CD4-positive, alpha-beta memory T cell (primary cell): ENCODE measurements at regions not wholly inside any gene's neighbourhood (a gene's known extent, or its start where the extent isn't known, plus 50 kb on each side); places are given as distances from the start of the nearest gene placed in this dataset.
"Not testable (repeated sequence)": the region's sequence is repeated elsewhere in the genome, so short reads cannot be mapped to it uniquely, and the experiment has no call there.

Experiments
- CTCF ChIA-PET: fragments of 350-600 bp; sonication (Branson Sonifier 250); formaldehyde crosslinking; loops from one replicate; lab custom pipeline; 2021; ENCODE audit warnings: inconsistent platforms; ENCODE audit not compliant: partially characterized antibody; lab: Charles Lee
- POLR2A ChIA-PET: fragments of 350-600 bp; sonication (Branson Sonifier 250); formaldehyde crosslinking; loops from one replicate; lab custom pipeline; 2021; ENCODE audit not compliant: partially characterized antibody; lab: Charles Lee
- DNase-seq, 5 donors: peaks; one replicate each; pipeline versions ENCODE4 v3.0.0 to v3.0.0-alpha.2; 2020 to 2022; ENCODE audit warnings: mixed read lengths in 1 of 5
- H3K27ac ChIP-seq: one replicate; pipeline ENCODE4 v1.7.0; 2013; ENCODE audit warnings: low read depth, low read length
- H3K27me3 ChIP-seq: 2 replicates; pipeline ENCODE4 v1.7.0; 2013; ENCODE audit warnings: mild to moderate bottlenecking, low read length, moderate library complexity; ENCODE audit not compliant: insufficient read depth
- H3K36me3 ChIP-seq: 2 replicates; pipeline ENCODE4 v1.7.0; 2013; ENCODE audit warnings: mild to moderate bottlenecking, low read length, moderate library complexity; ENCODE audit not compliant: insufficient read depth
- H3K4me1 ChIP-seq: 2 replicates; pipeline ENCODE4 v1.7.0; 2013; ENCODE audit warnings: mild to moderate bottlenecking, low read length, moderate library complexity; ENCODE audit not compliant: insufficient read depth
- H3K4me3 ChIP-seq, 2 donors: one replicate each; pipeline ENCODE4 v1.7.0; 2013; ENCODE audit warnings: low read length in 2 of 2, mild to moderate bottlenecking in 1 of 2
- H3K9me3 ChIP-seq, 2 donors: one replicate each; pipeline ENCODE4 v1.7.0; 2013; ENCODE audit warnings: low read length in 2 of 2, control low read depth in 1 of 2; ENCODE audit not compliant: control insufficient read depth in 1 of 2
- H3K27ac Mint-ChIP-seq, 7 donors: one replicate each; pipeline ENCODE4 v1.8.0; 2020 to 2021; ENCODE audit warnings: mixed read lengths in 7 of 7, mild to moderate bottlenecking in 6 of 7, inconsistent platforms in 3 of 7, moderate library complexity in 3 of 7
- H3K27me3 Mint-ChIP-seq, 2 donors: one replicate each; pipeline ENCODE4 v1.8.0; 2020 to 2021; ENCODE audit warnings: mixed read lengths in 2 of 2
- H3K36me3 Mint-ChIP-seq, 2 donors: one replicate each; pipeline ENCODE4 v1.8.0; 2020 to 2021; ENCODE audit warnings: mixed read lengths in 2 of 2, inconsistent platforms in 1 of 2, mild to moderate bottlenecking in 1 of 2
- H3K4me1 Mint-ChIP-seq, 4 donors: one replicate each; pipeline ENCODE4 v1.8.0; 2020 to 2021; ENCODE audit warnings: mixed read lengths in 4 of 4, mild to moderate bottlenecking in 1 of 4
- H3K4me3 Mint-ChIP-seq, 8 donors: one replicate each; pipeline ENCODE4 v1.8.0; 2020 to 2021; ENCODE audit warnings: mixed read lengths in 8 of 8, mild to moderate bottlenecking in 7 of 8, moderate library complexity in 6 of 8, inconsistent platforms in 3 of 8
- H3K9me3 Mint-ChIP-seq, 8 donors: one replicate each; pipeline ENCODE4 v1.8.0; 2020 to 2021; ENCODE audit warnings: mixed read lengths in 8 of 8, mild to moderate bottlenecking in 5 of 8, inconsistent platforms in 3 of 8, moderate library complexity in 1 of 8
- intact Hi-C: fragments of 100-400 bp; cut with micrococcal nuclease; formaldehyde crosslinking; loops from one replicate; pipeline ENCODE4 v1.15.1; 2023

DNA sequence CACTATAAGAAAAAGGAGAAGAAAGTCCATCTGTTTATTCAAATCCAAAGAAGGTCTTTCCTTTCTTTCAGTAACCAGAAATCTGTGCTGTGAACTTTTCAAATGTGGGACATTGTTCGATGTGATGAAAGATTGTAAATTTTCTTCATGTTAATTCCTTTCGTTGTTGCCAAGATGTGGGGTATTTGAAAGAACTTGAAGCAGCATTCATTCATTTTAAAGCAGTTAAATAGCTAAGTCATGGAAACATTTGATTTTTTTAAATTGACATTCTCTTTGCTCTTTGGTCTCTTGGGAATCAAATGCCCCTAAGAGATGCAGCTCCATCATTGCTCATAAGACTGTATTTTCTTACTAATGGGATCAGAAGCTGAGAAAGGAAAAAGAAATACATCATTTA is 93.7 kb upstream of the EHBP1 start:
- ChIA-PET CTCF (no interaction called here), POLR2A (no interaction called here)
- H3K4me1 Mint-ChIP-seq, result no peaks in the 10 kb centered on the region

DNA sequence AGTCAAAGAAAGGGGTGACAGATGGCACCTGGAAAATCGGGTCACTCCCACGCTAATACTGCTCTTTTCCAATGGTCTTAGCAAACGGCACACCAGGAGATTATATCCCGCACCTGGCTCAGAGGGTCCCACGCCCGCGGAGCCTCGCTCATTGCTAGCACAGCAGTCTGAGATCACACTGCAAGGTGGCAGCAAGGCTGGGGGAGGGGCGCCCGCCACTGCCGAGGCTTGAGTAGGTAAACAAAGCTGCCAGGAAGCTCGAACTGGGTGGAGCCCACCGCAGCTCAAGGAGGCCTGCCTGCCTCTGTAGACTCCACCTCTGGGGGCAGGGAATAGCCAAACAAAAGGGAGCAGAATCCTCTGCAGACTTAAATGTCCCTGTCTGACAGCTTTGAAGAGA is 99.5 kb upstream of the TMEM17 start:
- H3K4me3 ChIP-seq, H3K27me3 ChIP-seq, DNase-seq, intact Hi-C loops, H3K4me1 ChIP-seq, POLR2A ChIA-PET, H3K4me3 Mint-ChIP-seq, H3K4me1 Mint-ChIP-seq, H3K36me3 Mint-ChIP-seq, CTCF ChIA-PET, H3K27ac Mint-ChIP-seq, H3K27ac ChIP-seq, H3K36me3 ChIP-seq, H3K9me3 ChIP-seq: not testable (repeated sequence)
- H3K9me3 Mint-ChIP-seq, result peaks cover 0 to 16% (median 9%) of the 10 kb centered on the region in 8 donors
- H3K27me3 Mint-ChIP-seq, result peaks cover 10 to 13% of the 10 kb centered on the region in 2 donors

More for the DNA sequence above, 93.7 kb upstream of the EHBP1 start:
- Mint-ChIP-seq H3K9me3 (peaks cover 0 to 8% (median under 1%) of the 10 kb centered on the region in 8 donors), H3K27me3 (peaks cover 0 to under 1% of the 10 kb centered on the region in 2 donors), H3K27ac (no peak overlapping the region), H3K4me3 (no peak overlapping the region), H3K36me3 (no peaks in the 10 kb centered on the region)
- no peak overlapping the region for H3K4me3 ChIP-seq
- no peaks in the 10 kb centered on the region for H3K27me3 ChIP-seq
- intact Hi-C loops, result no loop called here
- DNase-seq, result no peak
- H3K27ac ChIP-seq, result no peak overlapping the region
- no peaks in the 10 kb centered on the region for H3K4me1 ChIP-seq
- no peaks in the 10 kb centered on the region for H3K36me3 ChIP-seq
- no peaks in the 10 kb centered on the region for H3K9me3 ChIP-seq

DNA sequence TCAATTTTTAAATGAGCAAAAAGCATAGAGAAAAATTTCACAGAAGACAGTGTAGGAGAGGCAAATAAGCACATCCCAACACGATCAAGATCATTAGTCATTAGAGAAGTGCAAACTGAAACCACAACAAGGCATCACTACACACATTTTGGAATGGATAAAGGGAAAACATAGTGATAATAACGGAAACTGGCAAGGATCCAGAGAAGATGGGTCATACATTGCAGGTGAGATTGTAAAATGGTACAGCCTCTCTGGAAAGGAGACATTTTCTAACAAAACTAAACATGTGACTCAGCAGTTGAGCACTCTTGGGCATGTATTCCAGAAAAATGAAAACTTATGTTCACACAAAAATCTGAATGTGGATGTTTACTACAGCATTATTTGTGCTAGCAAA is 98.3 kb upstream of the TMEM17 start:
- Histone ChIP-seq H3K4me1 (no peaks in the 10 kb centered on the region), H3K27ac (no peak overlapping the region), H3K27me3 (no peaks in the 10 kb centered on the region), H3K9me3 (no peaks in the 10 kb centered on the region), H3K36me3 (no peaks in the 10 kb centered on the region), H3K4me3 (no peak overlapping the region)
- Mint-ChIP-seq H3K9me3 (peaks cover 3 to 20% (median 9%) of the 10 kb centered on the region in 8 donors), H3K27me3 (peaks cover 12 to 16% of the 10 kb centered on the region in 2 donors), H3K4me3 (no peak overlapping the region), H3K27ac (no peak overlapping the region), H3K36me3 (no peaks in the 10 kb centered on the region), H3K4me1 (no peaks in the 10 kb centered on the region)
- POLR2A ChIA-PET, result no interaction called here
- intact Hi-C loops, result no loop called here
- CTCF ChIA-PET, result no interaction called here
- DNase-seq, result no peak

DNA sequence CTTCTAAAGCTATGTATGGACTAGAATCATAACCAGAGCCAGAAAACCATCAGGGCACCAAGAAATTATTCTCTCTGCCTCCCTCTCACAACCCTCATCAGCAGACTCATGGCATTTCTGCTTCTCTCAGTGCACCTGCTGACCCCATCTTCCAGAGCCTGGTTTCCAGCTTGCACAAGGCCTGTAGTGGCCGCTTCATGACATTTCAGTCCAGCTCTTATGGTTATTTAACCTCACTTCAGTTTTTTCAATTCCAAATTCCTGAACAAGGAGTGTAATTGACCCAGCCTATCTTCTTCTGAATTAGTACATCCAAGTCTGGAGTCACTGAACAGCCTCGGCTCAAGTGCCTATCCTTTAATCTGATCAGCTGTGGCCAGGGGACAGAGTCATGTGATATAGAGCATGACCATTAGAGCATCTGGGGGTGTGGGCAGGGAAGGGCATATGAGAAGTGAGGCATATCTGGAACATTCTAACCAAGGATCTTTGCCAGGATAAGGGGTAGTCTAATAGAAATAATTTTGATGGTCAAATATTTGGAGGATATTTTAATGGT is 97.2 kb upstream of the TMEM17 start:
- Histone ChIP-seq H3K4me3 (no peak overlapping the region), H3K9me3 (no peaks in the 10 kb centered on the region), H3K36me3 (no peaks in the 10 kb centered on the region), H3K27ac (no peak overlapping the region), H3K27me3 (no peaks in the 10 kb centered on the region), H3K4me1 (no peaks in the 10 kb centered on the region)
- CTCF ChIA-PET, result no interaction called here
- DNase-seq, result no peak
- intact Hi-C loops, result no loop called here
- Mint-ChIP-seq H3K27ac (no peak overlapping the region), H3K4me1 (no peaks in the 10 kb centered on the region), H3K4me3 (no peak overlapping the region), H3K27me3 (peaks cover 12 to 16% of the 10 kb centered on the region in 2 donors), H3K9me3 (peaks cover 3 to 20% (median 9%) of the 10 kb centered on the region in 8 donors), H3K36me3 (no peaks in the 10 kb centered on the region)
- POLR2A ChIA-PET, result no interaction called here

DNA sequence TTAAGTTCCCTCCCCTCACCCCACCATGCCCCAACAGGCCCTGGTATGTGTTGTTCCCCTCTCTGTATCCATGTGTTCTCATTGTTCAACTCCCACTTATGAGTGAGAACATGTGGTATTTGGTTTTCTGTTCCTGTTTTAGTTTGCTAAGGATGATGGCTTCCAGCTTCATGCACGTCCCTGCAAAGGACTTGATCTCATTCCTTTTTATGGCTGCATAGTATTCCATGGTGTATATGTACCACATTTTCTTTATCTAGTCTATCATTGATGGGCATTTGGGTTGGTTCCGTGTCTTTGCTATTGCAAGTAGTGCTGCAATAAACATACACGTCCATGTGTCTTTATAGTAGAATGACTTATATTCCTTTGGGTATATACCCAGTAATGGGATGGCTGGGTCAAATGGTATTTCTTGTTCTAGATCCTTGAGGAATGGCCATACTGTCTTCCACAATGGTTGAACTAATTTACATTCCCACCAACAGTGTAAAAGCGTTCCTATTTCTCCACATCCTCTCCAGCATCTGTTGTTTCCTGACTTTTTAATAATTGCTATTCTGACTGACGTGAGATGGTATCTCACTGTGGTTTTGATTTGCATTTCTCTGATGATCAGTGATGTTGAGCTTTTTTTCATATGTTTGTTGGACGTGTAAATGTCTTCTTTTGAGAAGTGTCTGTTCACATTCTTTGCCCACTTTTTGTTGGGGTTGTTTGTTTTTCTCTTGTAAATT is 93.8 kb upstream of the TMEM17 start:
- Mint-ChIP-seq H3K9me3 (peaks cover 3 to 15% (median 5%) of the 10 kb centered on the region in 8 donors), H3K27me3 (peaks cover 11 to 12% of the 10 kb centered on the region in 2 donors)
- H3K36me3 ChIP-seq, H3K36me3 Mint-ChIP-seq, CTCF ChIA-PET, DNase-seq, POLR2A ChIA-PET, H3K4me3 Mint-ChIP-seq, H3K9me3 ChIP-seq, H3K27me3 ChIP-seq, H3K27ac Mint-ChIP-seq, H3K27ac ChIP-seq, H3K4me1 Mint-ChIP-seq, H3K4me3 ChIP-seq, intact Hi-C loops, H3K4me1 ChIP-seq: not testable (repeated sequence)

DNA sequence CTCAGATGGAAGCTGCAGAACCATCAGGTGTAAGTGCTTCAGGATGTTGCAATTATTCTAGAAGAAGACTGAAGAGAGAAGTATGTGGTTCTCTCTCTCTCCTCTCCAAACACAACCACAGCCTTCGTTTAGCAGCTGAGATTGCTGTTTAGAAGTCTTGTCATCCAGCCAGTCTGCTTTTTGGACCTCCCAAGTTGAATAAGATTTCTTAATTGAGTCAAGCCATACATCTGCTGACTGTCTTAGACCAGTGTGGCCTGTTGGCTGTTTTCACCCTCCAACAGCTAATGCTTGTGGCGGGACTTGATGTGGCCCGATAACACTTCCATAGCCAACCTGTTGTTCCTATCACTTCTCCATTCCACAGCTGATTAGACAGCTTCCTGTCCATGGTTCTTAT is 91.3 kb upstream of the TMEM17 start:
- H3K4me1 ChIP-seq, result no peaks in the 10 kb centered on the region
- Mint-ChIP-seq H3K27me3 (peaks cover 3 to 5% of the 10 kb centered on the region in 2 donors), H3K27ac (no peak overlapping the region), H3K4me1 (no peaks in the 10 kb centered on the region), H3K9me3 (peaks cover 0 to 12% (median 2%) of the 10 kb centered on the region in 8 donors), H3K36me3 (no peaks in the 10 kb centered on the region), H3K4me3 (no peak overlapping the region)
- H3K4me3 ChIP-seq, result no peak overlapping the region
- no peaks in the 10 kb centered on the region for H3K9me3 ChIP-seq
- intact Hi-C loops, result no loop called here
- no peaks in the 10 kb centered on the region for H3K27me3 ChIP-seq
- CTCF ChIA-PET, result no interaction called here
- no peak for DNase-seq
- H3K27ac ChIP-seq, result no peak overlapping the region
- POLR2A ChIA-PET, result no interaction called here
- no peaks in the 10 kb centered on the region for H3K36me3 ChIP-seq

DNA sequence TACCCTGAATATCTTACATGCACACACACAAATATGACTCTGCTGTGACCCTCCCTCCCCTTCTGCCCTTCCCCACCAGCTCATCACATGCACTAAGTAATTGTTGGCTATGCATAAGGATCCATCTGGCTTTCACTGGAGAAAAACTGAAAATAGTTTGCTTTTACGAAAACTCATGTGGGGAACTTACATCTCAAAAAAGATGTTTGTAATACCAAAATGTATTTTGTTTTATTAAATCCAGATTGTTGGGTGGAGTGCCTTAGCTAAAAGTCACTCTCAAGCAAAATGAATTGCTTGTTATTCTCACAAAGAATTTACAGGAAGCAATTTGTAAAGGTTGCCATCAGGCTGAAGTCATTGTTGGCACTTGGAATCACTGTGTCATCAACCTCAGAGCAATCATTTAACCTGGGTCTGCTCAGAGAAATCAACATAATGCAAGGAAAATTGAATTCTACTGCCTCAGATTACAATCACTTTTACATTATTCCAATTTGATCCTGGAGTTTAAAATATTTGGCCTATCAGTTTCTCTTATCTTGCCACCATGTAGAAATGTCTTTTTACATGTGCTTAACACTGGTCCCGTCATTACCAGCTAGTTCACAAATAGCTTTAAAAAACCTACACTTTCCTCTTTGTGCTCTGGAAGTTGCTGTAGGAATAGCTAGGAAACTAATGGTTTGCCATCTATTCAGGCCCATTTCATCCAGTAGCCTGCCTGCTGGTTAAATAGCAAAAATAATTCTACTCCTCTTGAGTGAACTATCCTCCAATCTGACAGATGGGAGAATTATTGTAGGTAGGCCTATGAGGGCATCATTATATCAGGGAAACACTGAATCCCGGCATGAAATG is 90.3 kb upstream of the TMEM17 start:
- Mint-ChIP-seq H3K4me1 (no peaks in the 10 kb centered on the region), H3K27ac (no peak overlapping the region)

More for the DNA sequence above, 90.3 kb upstream of the TMEM17 start:
- intact Hi-C loops, result no loop called here
- no peak overlapping the region for H3K4me3 ChIP-seq
- Mint-ChIP-seq H3K36me3 (no peaks in the 10 kb centered on the region), H3K4me3 (no peak overlapping the region), H3K27me3 (peaks cover 2 to 3% of the 10 kb centered on the region in 2 donors), H3K9me3 (peaks cover 0 to 9% (median under 1%) of the 10 kb centered on the region in 8 donors)
- ChIA-PET CTCF (no interaction called here), POLR2A (no interaction called here)
- no peak overlapping the region for H3K27ac ChIP-seq
- H3K9me3 ChIP-seq, result no peaks in the 10 kb centered on the region
- H3K27me3 ChIP-seq, result no peaks in the 10 kb centered on the region
- H3K36me3 ChIP-seq, result no peaks in the 10 kb centered on the region
- H3K4me1 ChIP-seq, result no peaks in the 10 kb centered on the region
- no peak for DNase-seq
